Keratinocyte (primary cell): ENCODE measurements at regions not wholly inside any gene's neighbourhood (a gene's known extent, or its start where the extent isn't known, plus 50 kb on each side); places are given as distances from the start of the nearest gene placed in this dataset.

Source experiments
- DNase-seq: peaks from one replicate; pipeline ENCODE4 v3.0.0-alpha.2; 2011; ENCODE audit warnings: low read depth, missing footprints, low spot score
- FAIRE-seq: peaks from 2 replicates; lab custom pipeline; 2011; peaks lifted over from hg19 to GRCh38; lab: Jason Lieb, UNC
- H2AFZ ChIP-seq: 2 replicates; pipeline ENCODE4 v1.6.0; 2012; ENCODE audit warnings: low read length, control low read depth, inconsistent platforms; ENCODE audit not compliant: control insufficient read depth
- H3K27ac ChIP-seq: 2 replicates; pipeline ENCODE4 v1.5.1; 2011; ENCODE audit warnings: low read length; ENCODE audit not compliant: control insufficient read depth, insufficient read depth
- H3K27me3 ChIP-seq: 3 replicates; pipeline ENCODE4 v1.6.0; 2011; ENCODE audit warnings: low read length; ENCODE audit not compliant: control insufficient read depth, insufficient read depth; ENCODE audit errors: extremely low read depth
- H3K36me3 ChIP-seq, 2 experiments: 2 replicates in 1 of 2; 3 replicates in 1 of 2; pipeline ENCODE4 v1.5.1; 2011; ENCODE audit warnings: low read length in 2 of 2, mild to moderate bottlenecking in 1 of 2; ENCODE audit not compliant: control insufficient read depth in 2 of 2, insufficient read depth in 2 of 2; ENCODE audit errors: extremely low read depth in 1 of 2
- H3K4me1 ChIP-seq: 3 replicates; pipeline ENCODE4 v1.5.1; 2011; ENCODE audit warnings: low read length; ENCODE audit not compliant: control insufficient read depth, insufficient read depth; ENCODE audit errors: extremely low read depth
- H3K4me2 ChIP-seq: 3 replicates; pipeline ENCODE4 v1.6.0; 2011; ENCODE audit warnings: low read depth, low read length; ENCODE audit not compliant: control insufficient read depth, insufficient read depth; ENCODE audit errors: extremely low read depth
- H3K4me3 ChIP-seq, 3 experiments: fragments of 200-600 bp in 1 of 3; sonication (generic) in 1 of 3; 2 replicates in 2 of 3; 3 replicates in 1 of 3; pipeline ENCODE4 v1.5.1; 2011 to 2016; ENCODE audit warnings: low read length in 3 of 3, mild to moderate bottlenecking in 3 of 3, control low read depth in 2 of 3, inconsistent platforms in 1 of 3, low read depth in 1 of 3, mixed read lengths in 1 of 3, mixed run types in 1 of 3, moderate library complexity in 1 of 3; ENCODE audit not compliant: control insufficient read depth in 2 of 3, insufficient read depth in 2 of 3; ENCODE audit errors: extremely low read depth in 1 of 3
- H3K79me2 ChIP-seq: 2 replicates; pipeline ENCODE4 v1.6.0; 2012; ENCODE audit warnings: low read length; ENCODE audit not compliant: control insufficient read depth, insufficient read depth
- H3K9ac ChIP-seq: 3 replicates; pipeline ENCODE4 v1.6.0; 2011; ENCODE audit warnings: low read length; ENCODE audit not compliant: control insufficient read depth, insufficient read depth; ENCODE audit errors: extremely low read depth
- H3K9me1 ChIP-seq: 3 replicates; pipeline ENCODE4 v1.6.0; 2011; ENCODE audit warnings: low read length; ENCODE audit not compliant: control insufficient read depth, insufficient read depth; ENCODE audit errors: extremely low read depth
- H3K9me3 ChIP-seq: 2 replicates; pipeline ENCODE4 v1.5.1; 2012; ENCODE audit warnings: low read depth, low read length; ENCODE audit not compliant: control insufficient read depth
- H4K20me1 ChIP-seq: 3 replicates; pipeline ENCODE4 v1.6.0; 2011; ENCODE audit warnings: low read length; ENCODE audit not compliant: control insufficient read depth, insufficient read depth; ENCODE audit errors: extremely low read depth
- CTCF ChIP-seq, 3 experiments: IDR thresholded peaks in 1 of 3; conservative IDR thresholded peaks in 1 of 3; optimal IDR thresholded peaks in 1 of 3; 2 replicates in 2 of 3; 3 replicates in 1 of 3; pipeline versions ENCODE3 to v1.5.1; 2011; ENCODE audit warnings: low read length in 3 of 3, mild to moderate bottlenecking in 3 of 3, moderate library complexity in 2 of 3, control low read depth in 1 of 3, inconsistent platforms in 1 of 3; ENCODE audit not compliant: insufficient read depth in 2 of 3; ENCODE audit errors: extremely low read depth in 1 of 3
- EZH2 ChIP-seq: IDR thresholded peaks from one replicate; pipeline ENCODE4 v1.6.1; 2012; ENCODE audit warnings: inconsistent platforms, mild to moderate bottlenecking, low read length, moderate library complexity
- dilution Hi-C: fragments of 300-500 bp; cut with MboI; formaldehyde crosslinking; loops from one replicate; pipeline ENCODE4 v1.7.0; 2020; ENCODE audit warnings: low sequenced_read_pairs; ENCODE audit not compliant: extremely low pct_ligation_motif_present

DNA sequence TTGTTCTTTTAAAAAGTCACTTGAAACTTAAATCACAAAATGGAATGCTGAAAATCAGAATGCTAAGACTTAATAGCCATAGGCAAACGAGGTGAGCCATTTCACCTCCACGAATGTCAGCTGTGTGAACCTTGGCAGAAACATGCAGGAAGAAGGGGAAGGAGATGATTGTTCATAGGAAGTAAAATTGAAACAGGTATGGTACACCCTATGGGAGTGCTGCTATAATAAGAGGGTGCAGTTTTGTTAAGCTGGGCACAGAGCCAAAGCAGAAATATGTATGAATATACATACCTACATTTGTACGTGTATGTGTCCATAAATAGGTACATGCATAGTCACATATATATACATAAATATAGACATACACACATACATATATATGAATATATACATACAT lies 51.0 kb upstream of the SPINK5 start:
- no peak for TF ChIP-seq EZH2
- no peak for TF ChIP-seq CTCF (optimal IDR thresholded peaks at IDR 0.05 in 1 of 3, IDR thresholded peaks at IDR 0.05 in 1 of 3, conservative IDR thresholded peaks at IDR 0.05 in 1 of 3; ENCODE audit: extremely low read depth in 1 of 3, insufficient read depth in 2 of 3, low read length in 3 of 3)
- Histone ChIP-seq H3K4me1 (peaks cover 34% of the 10 kb centered on the region), H3K4me3 (no peak overlapping the region), H3K79me2 (no peaks in the 10 kb centered on the region), H3K9ac (no peak overlapping the region), H3K27me3 (no peaks in the 10 kb centered on the region), H3K9me1 (no peaks in the 10 kb centered on the region), H3K27ac (no peak overlapping the region), H3K4me2 (peak overlapping the region; percentile 65), H3K36me3 (no peaks in the 10 kb centered on the region), H2AFZ (no peak overlapping the region), H4K20me1 (no peaks in the 10 kb centered on the region), H3K9me3 (no peaks in the 10 kb centered on the region)
- dilution Hi-C loops = no loop called here
- FAIRE-seq (peak; percentile 82), DNase-seq (peak; percentile 70)

- Histone ChIP-seq H2AFZ (no peak overlapping the region), H3K4me1 (peaks cover 34% of the 10 kb centered on the region), H3K9me1 (no peaks in the 10 kb centered on the region), H3K9ac (no peak overlapping the region), H3K4me2 (peak overlapping the region; percentile 65), H3K79me2 (no peaks in the 10 kb centered on the region), H3K9me3 (no peaks in the 10 kb centered on the region), H3K27ac (peak overlapping the region; percentile 69), H4K20me1 (no peaks in the 10 kb centered on the region), H3K4me3 (no peak overlapping the region), H3K27me3 (no peaks in the 10 kb centered on the region), H3K36me3 (no peaks in the 10 kb centered on the region)
- DNase-seq (peak; percentile 71), FAIRE-seq (peak; percentile 99)
- TF ChIP-seq EZH2 (no peak), CTCF (optimal IDR thresholded peaks at IDR 0.05 in 1 of 3, IDR thresholded peaks at IDR 0.05 in 1 of 3, conservative IDR thresholded peaks at IDR 0.05 in 1 of 3; ENCODE audit: extremely low read depth in 1 of 3, insufficient read depth in 2 of 3, low read length in 3 of 3) (no peak)
- dilution Hi-C loops = no loop called here
Measured at GRCh38 chr5:148011398-148012137, 52.2 kb upstream of the SPINK5 start.
